Stimulated activated CD4-positive, alpha-beta T cell treated with anti-CD3 and anti-CD28 coated beads, TNF-alpha, amount 100 ng/mL, for 24 hours (primary cell): ENCODE measurements at regions not wholly inside any gene's neighbourhood (a gene's known extent, or its start where the extent isn't known, plus 50 kb on each side); places are given as distances from the start of the nearest gene placed in this dataset.
"Not testable (repeated sequence)": the region's sequence is repeated elsewhere in the genome, so short reads cannot be mapped to it uniquely, and the experiment has no call there.

ENCODE experiments used
- DNase-seq, 3 experiments: peaks; one replicate each; pipeline ENCODE4 v3.0.0-alpha.2; 2020; ENCODE audit warnings: low read depth in 3 of 3

DNA sequence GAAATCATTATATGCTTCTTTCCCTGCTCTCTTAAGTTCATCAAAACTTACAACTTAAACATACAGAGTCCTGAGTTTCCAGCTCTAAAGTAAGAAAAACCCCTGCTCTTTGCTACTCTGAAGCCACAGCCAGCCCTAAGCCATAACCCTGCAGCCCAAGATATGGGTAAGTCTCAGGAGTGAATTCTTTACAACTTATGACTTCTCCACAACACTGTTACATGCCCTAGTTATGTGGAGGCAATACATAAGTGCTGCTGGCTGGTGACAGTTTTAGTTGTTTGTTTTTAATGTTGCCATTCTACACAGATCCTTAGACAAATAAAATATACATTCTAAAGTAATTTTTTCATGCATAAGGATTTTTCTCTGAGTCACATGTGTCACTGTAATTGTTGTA, 100.2 kb downstream of the FBXO8 start:
- no peak for DNase-seq

DNA sequence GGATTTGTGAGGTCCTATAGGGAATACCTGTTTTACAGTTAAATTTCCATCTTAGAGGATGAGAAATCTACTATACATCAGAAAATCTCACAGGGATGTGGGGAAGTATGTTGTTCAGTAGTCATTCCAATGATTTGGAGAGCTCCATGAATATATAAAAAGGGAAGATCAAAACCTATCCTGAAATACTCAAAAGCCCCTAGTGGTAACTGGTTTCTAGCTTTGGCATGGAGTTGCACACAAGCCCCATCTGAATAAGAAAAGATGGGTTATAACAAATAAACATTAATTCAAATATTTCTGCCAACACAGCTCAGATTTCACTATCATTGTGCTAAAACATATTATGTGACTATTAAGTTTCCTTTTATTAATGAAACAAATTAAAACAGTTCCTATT, 101.6 kb downstream of the FBXO8 start:
- no peak for DNase-seq

- DNase-seq = no peak
Observed at GRCh38 chr4:174177536-174177935, 105.9 kb downstream of the FBXO8 start.

- DNase-seq = not testable (repeated sequence)
Observed at GRCh38 chr4:174175836-174176235, 107.6 kb downstream of the FBXO8 start.

- no peak for DNase-seq
Observed at GRCh38 chr4:174173360-174173759, 110.1 kb downstream of the FBXO8 start.

DNA sequence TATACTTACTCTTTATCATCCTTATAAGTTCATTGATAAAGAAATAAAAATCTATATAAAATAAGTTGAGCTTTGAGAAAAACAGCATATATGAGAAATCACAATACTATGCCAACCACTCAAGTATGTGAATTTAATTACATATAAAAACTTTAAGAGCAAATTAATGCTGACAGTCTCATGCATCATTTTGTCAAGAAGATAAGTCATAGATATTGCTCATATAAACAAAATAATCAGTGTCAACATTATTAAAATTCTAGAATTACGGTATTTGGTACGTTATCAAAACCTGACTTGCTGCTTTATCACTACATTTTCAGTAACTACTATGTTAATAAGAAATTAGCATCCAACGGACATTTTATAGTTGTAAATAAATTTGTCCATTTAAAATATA, 111.2 kb downstream of the FBXO8 start:
- no peak for DNase-seq

DNA sequence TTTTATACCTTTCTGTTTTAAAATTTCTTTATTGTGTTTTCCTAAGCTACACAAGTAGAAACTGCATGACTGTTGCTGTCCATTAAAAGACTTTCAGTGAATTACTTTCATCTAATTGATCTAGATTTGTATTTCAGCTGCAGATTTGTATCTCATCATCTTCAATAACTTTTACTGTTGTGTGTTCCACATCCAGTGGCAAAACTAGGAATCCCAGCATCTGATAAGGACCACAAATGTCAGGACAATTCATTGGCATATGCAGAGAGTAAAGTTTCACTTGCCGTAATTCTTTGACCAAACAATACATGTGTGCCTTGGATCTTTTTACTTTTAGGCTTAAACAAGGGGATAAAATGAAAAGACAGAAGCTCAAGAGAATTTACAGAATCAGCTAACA, 112.6 kb downstream of the FBXO8 start:
- DNase-seq = no peak

GRCh38 chr4:174170091-174170490, 113.4 kb downstream of the FBXO8 start:
- DNase-seq = no peak

DNA sequence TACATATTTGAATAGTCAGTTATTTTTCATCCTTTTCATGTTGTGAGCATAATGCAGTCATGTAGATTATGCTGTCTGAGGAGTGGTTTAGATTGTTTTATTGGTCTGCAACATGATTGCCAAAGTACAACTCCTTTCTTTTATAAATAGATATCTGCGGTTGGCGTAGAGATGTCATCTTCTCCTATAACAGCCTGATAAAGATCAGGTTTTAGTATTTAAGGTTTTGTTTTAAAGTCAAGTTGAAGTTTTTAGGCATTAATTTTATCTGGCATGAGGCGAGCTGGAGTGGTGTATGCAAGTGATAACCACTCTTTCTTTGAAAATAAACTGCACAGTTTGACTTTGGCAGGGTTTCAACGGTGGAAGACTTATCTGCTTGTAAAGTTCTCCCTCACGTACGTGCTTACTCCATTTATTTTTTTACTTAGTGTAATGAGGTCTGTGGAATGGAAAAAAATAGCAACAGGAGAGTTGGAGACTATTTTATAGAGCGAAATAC, 126.3 kb downstream of the FBXO8 start:
- no peak for DNase-seq

- DNase-seq = no peak
Observed at GRCh38 chr4:174156239-174156826, 127.1 kb downstream of the FBXO8 start.

DNA sequence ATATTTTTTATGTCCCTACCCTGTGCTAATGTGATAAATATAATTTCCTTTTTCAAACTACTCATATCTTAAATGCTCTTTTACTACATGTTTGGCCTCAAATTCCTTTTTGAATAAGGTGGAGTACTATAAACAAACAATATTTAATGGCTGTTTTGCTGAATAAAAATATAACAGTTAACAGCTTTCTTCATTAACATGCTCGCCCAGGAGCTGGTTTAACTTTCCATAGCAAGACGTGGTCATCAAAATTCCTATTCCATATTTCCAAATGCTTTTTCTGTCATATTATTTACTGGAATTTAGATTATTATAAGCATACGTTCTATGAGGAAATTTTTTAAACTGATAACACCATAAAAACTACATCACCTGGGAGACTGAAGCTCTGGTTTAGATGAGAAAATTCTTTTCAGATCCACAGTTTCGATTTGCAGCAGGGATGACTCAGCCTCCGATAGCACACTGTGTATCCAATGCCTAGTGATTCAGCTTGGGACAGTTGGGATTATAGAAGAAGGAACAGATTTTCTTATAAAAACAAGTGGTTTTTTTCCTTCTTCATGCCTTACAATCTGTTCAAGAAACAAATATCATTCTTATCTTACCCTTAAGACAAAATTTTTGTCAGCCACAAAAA, 129.1 kb downstream of the FBXO8 start:
- DNase-seq = no peak

- no peak for DNase-seq
Observed at GRCh38 chr4:174152717-174153466, 130.6 kb downstream of the FBXO8 start.

- no peak for DNase-seq
Observed at GRCh38 chr4:174147863-174148262, 135.6 kb downstream of the FBXO8 start.

- no peak for DNase-seq
Observed at GRCh38 chr4:174144106-174144505, 139.4 kb downstream of the FBXO8 start.

GRCh38 chr4:174141876-174142275, 141.6 kb downstream of the FBXO8 start:
- no peak for DNase-seq

DNA sequence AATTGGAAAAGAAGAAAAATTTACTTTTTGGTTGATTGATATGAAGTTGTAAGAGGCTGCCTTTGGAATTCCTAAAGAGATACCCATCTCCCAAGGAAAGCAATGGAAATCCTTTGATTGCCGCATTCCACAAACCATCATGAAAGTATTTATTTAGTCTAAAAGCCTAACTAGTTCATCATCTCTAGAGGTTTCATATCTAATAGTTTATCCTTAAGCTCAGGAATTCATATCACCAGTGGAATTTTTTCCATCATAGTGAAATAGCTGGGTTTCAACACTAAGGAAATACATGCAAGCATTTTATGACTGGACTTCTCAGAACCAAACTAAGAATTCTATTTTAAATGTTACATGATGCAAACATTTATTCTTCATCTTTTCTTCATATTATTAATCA, 144.9 kb downstream of the FBXO8 start:
- DNase-seq = no peak

- no peak for DNase-seq
Observed at GRCh38 chr4:174137698-174138097, 145.8 kb downstream of the FBXO8 start.

- no peak for DNase-seq
Observed at GRCh38 chr4:174135936-174136406, 147.5 kb downstream of the FBXO8 start.

DNA sequence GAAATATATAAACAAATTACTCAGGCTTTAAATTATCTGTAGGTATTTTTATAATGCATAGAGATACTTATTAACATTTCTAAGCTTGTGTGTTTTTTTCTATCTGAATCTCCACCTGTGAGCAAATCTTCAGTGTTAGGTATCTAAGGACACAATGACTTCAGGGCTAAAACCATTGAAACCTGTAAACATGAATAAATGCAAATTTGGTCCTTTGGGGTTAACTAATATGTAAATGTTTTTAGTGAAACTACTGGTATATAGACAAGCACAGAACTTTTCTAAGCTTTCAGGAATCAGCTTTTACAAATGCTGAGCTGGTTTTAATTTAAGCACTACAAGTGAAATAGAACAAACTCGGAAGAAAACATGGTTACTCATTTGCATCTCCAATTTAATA, 147.9 kb downstream of the FBXO8 start:
- DNase-seq = no peak

DNA sequence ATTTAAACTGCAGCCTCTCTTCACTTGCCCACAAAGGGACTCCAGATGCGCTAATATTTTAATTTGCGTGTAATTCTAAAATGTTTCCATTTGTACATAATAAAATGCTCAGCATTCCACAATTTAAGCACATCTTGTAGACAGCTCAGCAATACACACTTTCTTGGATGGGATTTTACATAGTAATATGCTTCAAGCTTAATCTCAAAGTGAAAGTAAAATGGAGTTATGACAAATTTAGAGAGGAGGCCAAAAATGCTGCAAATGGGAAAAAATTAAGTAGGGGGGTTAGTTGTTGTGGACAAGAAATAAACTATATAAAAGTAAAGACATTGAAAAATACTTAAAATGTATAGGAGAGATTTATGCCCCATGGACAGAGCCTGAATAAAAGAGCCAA, 149.1 kb downstream of the FBXO8 start:
- no peak for DNase-seq

- DNase-seq = no peak
Observed at GRCh38 chr4:174133551-174133950, 149.9 kb downstream of the FBXO8 start.

- no peak for DNase-seq
Observed at GRCh38 chr4:174131901-174132300, 151.6 kb downstream of the FBXO8 start.

- DNase-seq = no peak
Observed at GRCh38 chr4:174122705-174123104, 160.8 kb downstream of the FBXO8 start.
